Left ventricle myocardium inferior (tissue), 1 donor: ENCODE measurements at regions not wholly inside any gene's neighbourhood (a gene's known extent, or its start where the extent isn't known, plus 50 kb on each side); places are given as distances from the start of the nearest gene placed in this dataset.

Experiments used
- DNase-seq: peaks from one replicate; pipeline ENCODE4 v3.0.0-alpha.2; 2020
- H3K27ac ChIP-seq: fragments of 200-600 bp; replicated peaks from 2 replicates; pipeline ENCODE4 v1.8.0; 2021
- H3K27me3 ChIP-seq: fragments of 200-600 bp; 2 replicates; pipeline ENCODE4 v1.8.0; 2021; ENCODE audit warnings: low read depth
- H3K36me3 ChIP-seq: fragments of 200-600 bp; 2 replicates; pipeline ENCODE4 v1.8.0; 2021
- H3K4me1 ChIP-seq: fragments of 200-600 bp; 2 replicates; pipeline ENCODE4 v1.8.0; 2021
- H3K4me3 ChIP-seq: fragments of 200-600 bp; 2 replicates; pipeline ENCODE4 v1.8.0; 2021; ENCODE audit warnings: mild to moderate bottlenecking, moderate library complexity
- H3K9me3 ChIP-seq: fragments of 200-600 bp; replicated peaks from 2 replicates; pipeline ENCODE4 v1.8.0; 2021
- intact Hi-C: fragments of 100-400 bp; cut with micrococcal nuclease; formaldehyde crosslinking; loops from one replicate; pipeline ENCODE4 v1.11.0; 2022
- TF ChIP-seq, protein P1 (sequence below): fragments of 200-600 bp; IDR thresholded peaks from 2 replicates; pipeline ENCODE4 v1.8.0; 2021; ENCODE audit warnings: antibody characterized with exemption, mild to moderate bottlenecking, borderline replicate concordance
- donor health status: DM: no; HTN: yes; CAD: no; lungs with severe emphysema.

DNA sequence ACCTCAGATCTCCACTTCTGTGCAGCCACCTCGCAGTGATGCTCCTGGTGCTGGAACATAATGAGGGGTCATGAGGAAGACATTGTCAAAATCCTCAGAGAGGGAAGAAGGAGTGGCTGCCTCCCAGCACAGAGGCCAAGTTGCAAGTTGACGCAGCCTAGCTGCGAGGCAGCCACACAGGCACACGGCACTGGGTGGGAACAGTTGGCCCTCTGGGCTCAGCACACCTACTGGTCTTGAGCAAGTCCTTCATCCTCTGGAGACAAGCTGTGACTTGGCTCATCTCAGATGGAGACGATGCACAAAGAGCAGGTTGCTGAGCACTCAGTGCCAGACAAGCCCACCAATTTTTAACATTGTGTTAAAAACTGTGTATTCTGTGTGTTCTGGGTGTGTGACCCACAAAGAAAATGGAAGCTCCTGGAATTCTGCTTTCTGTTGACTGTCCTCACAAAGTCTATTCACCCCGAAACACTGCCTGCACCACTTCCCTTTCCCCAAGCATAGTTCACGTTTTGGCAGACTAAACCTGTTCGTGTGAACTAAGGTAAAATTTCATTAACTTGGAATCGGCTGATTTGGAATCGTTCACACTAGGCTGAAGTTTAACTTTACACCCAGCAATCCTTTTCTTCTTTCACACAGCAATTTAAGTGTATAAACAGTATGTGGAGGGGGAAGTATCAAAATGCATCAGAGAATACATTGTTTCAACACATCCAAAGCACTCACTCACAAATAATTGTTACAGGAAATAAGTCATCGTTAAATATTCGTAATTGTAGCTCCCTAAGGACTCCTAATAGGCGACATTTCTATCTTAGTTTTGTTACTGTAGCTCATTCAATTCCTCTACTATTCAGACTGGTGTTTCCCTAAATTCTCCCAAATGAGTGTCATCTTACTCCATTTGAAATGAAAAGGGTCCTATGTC lies 266.6 kb upstream of the ID2 start:
- no peak for DNase-seq
- intact Hi-C loops = no loop called here
- H3K36me3 ChIP-seq = no peaks in the 10 kb centered on the region

DNA sequence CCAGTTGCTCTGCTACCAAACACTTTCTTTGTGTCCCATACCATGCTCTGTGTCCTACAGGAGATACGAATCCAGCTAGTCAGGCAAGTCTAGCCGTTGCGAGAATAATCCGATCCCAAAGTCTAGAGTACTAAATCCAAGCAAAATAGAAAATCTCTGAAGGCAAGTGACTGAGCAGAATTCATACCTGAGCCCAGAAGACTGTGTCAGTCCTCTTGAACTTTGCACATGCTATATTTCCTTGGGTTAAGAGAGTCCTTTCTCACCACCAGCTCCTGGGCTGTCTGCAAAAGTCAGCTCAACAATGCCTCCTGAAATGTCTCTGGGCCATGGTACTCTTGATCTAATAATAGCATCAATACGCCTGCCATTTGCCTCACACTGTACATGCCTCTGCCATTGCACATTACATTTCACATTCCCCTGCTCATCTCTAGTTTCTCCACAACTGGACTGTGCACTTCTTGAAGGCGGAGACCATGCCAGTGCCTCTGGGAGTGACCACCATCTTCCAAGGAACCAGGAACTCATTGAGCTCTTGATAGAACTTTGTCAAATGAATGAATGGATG lies 265.8 kb upstream of the ID2 start:
- Histone ChIP-seq H3K4me3 (no peak overlapping the region), H3K27ac (no peak overlapping the region), H3K27me3 (no peaks in the 10 kb centered on the region), H3K9me3 (no peaks in the 10 kb centered on the region), H3K36me3 (no peaks in the 10 kb centered on the region), H3K4me1 (peaks cover 23% of the 10 kb centered on the region)
- DNase-seq = no peak
- intact Hi-C loops = no loop called here
- TF ChIP-seq, protein P1, sequence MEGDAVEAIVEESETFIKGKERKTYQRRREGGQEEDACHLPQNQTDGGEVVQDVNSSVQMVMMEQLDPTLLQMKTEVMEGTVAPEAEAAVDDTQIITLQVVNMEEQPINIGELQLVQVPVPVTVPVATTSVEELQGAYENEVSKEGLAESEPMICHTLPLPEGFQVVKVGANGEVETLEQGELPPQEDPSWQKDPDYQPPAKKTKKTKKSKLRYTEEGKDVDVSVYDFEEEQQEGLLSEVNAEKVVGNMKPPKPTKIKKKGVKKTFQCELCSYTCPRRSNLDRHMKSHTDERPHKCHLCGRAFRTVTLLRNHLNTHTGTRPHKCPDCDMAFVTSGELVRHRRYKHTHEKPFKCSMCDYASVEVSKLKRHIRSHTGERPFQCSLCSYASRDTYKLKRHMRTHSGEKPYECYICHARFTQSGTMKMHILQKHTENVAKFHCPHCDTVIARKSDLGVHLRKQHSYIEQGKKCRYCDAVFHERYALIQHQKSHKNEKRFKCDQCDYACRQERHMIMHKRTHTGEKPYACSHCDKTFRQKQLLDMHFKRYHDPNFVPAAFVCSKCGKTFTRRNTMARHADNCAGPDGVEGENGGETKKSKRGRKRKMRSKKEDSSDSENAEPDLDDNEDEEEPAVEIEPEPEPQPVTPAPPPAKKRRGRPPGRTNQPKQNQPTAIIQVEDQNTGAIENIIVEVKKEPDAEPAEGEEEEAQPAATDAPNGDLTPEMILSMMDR = no peak

More for the DNA sequence above, 266.6 kb upstream of the ID2 start:
- Histone ChIP-seq H3K9me3 (no peaks in the 10 kb centered on the region), H3K27ac (no peak overlapping the region), H3K27me3 (no peaks in the 10 kb centered on the region), H3K4me1 (peaks cover 23% of the 10 kb centered on the region), H3K4me3 (no peak overlapping the region)
- TF ChIP-seq, protein P1 = no peak

DNA sequence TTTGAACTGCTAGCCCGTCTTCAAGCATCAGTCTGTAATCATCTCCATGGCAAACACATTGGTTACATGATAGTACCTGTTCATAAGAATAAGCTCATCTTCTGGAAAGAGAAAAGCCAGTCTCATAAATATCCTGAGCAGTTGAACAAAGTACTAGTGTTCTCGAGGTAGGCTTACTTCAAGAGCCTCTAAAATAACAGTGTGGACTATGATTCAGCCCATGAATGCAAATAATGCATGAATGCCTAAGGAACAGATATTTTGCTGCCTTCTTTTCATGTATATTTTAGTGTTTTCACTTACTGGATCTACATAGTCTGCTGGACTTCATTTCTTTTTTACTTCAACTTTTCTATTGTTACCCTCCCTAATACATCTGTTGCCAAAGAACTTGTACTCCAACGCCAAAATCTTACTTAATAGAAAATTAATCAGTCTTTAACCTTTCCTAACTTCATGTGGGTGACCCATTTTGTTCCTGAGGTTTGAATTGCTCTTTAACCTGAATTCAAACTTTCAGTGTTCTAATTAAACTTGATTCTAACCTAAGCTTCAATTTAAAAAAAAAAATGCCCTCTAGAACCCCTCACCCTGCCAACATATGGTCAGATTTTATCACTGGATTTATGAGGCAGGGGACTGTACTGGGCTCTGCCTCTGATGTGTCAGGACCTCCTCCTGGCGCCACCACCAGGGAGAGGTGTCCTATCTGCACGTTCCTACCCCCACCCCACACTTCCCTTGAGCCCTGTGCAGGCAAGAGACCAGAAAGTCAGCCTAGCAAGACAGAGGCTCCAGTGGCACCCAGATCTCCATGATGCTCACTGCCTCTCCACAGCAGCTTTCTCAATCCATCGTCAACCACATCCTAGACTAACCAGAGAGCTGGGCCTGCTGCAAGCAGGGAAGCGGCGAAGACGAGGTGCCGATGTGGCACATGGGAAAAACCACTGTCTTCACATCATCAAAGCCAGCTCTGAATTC lies 264.7 kb upstream of the ID2 start:
- H3K36me3 ChIP-seq = no peaks in the 10 kb centered on the region
- DNase-seq = no peak
- no peak overlapping the region for H3K4me3 ChIP-seq
- H3K9me3 ChIP-seq = no peaks in the 10 kb centered on the region
- H3K4me1 ChIP-seq = peaks cover 18% of the 10 kb centered on the region
- H3K27ac ChIP-seq = no peak overlapping the region
- H3K27me3 ChIP-seq = no peaks in the 10 kb centered on the region
- intact Hi-C loops = no loop called here
- TF ChIP-seq, protein P1 = no peak

DNA sequence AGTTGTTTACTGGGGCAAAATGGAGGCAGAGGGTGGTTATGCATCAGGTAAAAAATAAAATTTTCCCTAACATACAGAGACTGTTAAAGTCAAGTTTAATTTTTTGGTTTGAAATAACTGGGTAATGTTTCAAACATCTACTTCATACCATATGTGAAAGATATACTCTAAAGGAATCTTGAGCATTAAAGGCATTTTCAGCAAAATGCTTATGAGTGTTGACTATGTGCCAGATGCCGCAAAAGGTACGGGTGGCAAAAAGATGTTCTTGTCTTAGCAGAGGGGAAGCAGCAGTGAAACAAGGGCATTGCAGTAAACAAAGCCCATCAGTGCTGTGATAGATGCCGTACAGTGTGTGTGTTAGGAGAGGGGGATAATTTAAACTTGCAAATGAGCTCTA lies 263.1 kb upstream of the ID2 start:
- no peaks in the 10 kb centered on the region for H3K36me3 ChIP-seq
- intact Hi-C loops = no loop called here
- TF ChIP-seq, protein P1 = no peak
- no peaks in the 10 kb centered on the region for H3K27me3 ChIP-seq
- H3K9me3 ChIP-seq = no peaks in the 10 kb centered on the region
- H3K27ac ChIP-seq = no peak overlapping the region
- no peak for DNase-seq
- H3K4me3 ChIP-seq = no peak overlapping the region
- peaks cover 4% of the 10 kb centered on the region for H3K4me1 ChIP-seq
